ENCODE measurements at regions not wholly inside any gene's neighbourhood (a gene's known extent, or its start where the extent isn't known, plus 50 kb on each side); places are given as distances from the start of the nearest gene placed in this dataset.

- TF ChIP-seq CTCF (IDR thresholded peaks at IDR 0.05 in 8 of 11, conservative IDR thresholded peaks at IDR 0.05 in 3 of 11) (no peak), POLR2A (IDR thresholded peaks at IDR 0.05) (no peak)
Measured at GRCh38 chr5:8381972-8382371, 513.0 kb downstream of the MTRR start.
